Activated CD4-positive, alpha-beta T cell treated with anti-CD3 and anti-CD28 coated beads, Interleukin-2, amount 10 ng/mL, durations not matched to agents 24 days and 14 days (primary cell): ENCODE measurements at regions not wholly inside any gene's neighbourhood (a gene's known extent, or its start where the extent isn't known, plus 50 kb on each side); places are given as distances from the start of the nearest gene placed in this dataset.
"Not testable (repeated sequence)": the region's sequence is repeated elsewhere in the genome, so short reads cannot be mapped to it uniquely, and the experiment has no call there.

ENCODE experiments used
- DNase-seq: peaks from one replicate; pipeline ENCODE4 v3.0.0; 2022
- H3K27ac Mint-ChIP-seq: one replicate; pipeline ENCODE4 v1.8.0; 2022; ENCODE audit warnings: mild to moderate bottlenecking, mixed read lengths
- H3K27me3 Mint-ChIP-seq: one replicate; pipeline ENCODE4 v1.8.0; 2022; ENCODE audit warnings: mixed read lengths
- H3K36me3 Mint-ChIP-seq: one replicate; pipeline ENCODE4 v1.8.0; 2022; ENCODE audit warnings: low read depth, mild to moderate bottlenecking, mixed read lengths
- H3K4me1 Mint-ChIP-seq: one replicate; pipeline ENCODE4 v1.8.0; 2021; ENCODE audit warnings: mixed read lengths
- H3K4me3 Mint-ChIP-seq: one replicate; pipeline ENCODE4 v1.8.0; 2022; ENCODE audit warnings: mild to moderate bottlenecking, moderate library complexity, mixed read lengths
- H3K9me3 Mint-ChIP-seq: one replicate; pipeline ENCODE4 v1.8.0; 2021; ENCODE audit warnings: mixed read lengths
- intact Hi-C: fragments of 100-400 bp; cut with micrococcal nuclease; formaldehyde crosslinking; loops from one replicate; pipeline ENCODE4 v1.15.1; 2023

DNA sequence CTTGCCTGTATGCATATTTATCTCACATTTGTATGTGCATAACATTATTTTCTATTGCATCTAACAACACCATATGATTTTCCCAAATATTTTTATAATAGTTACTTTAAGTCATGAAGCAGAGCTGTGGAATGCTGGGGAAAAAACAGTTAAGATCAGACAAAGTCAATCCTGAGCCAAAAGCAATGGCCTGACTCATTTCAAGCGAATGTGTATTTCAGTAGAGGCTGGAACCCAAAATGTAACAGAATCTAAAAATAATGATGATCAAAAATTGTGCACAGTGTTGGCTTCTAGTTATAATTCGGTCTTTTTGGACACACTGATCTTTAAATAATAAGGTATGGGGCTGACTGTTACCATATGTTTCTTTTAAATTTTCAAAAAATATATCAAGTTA, 516.2 kb upstream of the ADGRL3 start:
- H3K36me3 Mint-ChIP-seq = no peaks in the 10 kb centered on the region
- no peaks in the 10 kb centered on the region for H3K4me1 Mint-ChIP-seq
- intact Hi-C loops = no loop called here
- no peaks in the 10 kb centered on the region for H3K9me3 Mint-ChIP-seq
- no peaks in the 10 kb centered on the region for H3K27me3 Mint-ChIP-seq
- H3K4me3 Mint-ChIP-seq = no peak overlapping the region
- no peak for DNase-seq
- no peak overlapping the region for H3K27ac Mint-ChIP-seq

DNA sequence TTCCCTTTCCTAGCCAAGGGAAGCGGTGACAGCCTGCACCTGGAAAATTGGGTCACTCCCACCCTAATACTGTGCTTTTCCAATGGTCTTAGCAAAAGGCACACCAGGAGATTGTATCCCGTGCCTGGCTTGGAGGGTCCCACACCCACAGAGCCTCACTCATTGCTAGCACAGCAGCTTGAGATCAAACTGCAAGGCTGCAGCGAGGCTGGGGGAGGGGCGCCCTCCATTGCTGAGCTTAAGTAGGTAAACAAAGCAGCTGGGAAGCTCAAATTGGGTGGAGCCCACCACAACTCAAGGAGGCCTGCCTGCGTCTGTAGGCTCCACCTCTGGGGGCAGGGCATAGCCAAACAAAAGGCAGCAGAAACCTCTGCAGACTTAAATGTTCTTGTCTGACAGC, 504.1 kb upstream of the ADGRL3 start:
- intact Hi-C loops, H3K36me3 Mint-ChIP-seq, H3K4me3 Mint-ChIP-seq, H3K27me3 Mint-ChIP-seq, H3K4me1 Mint-ChIP-seq, DNase-seq, H3K27ac Mint-ChIP-seq: not testable (repeated sequence)
- peaks cover 18% of the 10 kb centered on the region for H3K9me3 Mint-ChIP-seq

DNA sequence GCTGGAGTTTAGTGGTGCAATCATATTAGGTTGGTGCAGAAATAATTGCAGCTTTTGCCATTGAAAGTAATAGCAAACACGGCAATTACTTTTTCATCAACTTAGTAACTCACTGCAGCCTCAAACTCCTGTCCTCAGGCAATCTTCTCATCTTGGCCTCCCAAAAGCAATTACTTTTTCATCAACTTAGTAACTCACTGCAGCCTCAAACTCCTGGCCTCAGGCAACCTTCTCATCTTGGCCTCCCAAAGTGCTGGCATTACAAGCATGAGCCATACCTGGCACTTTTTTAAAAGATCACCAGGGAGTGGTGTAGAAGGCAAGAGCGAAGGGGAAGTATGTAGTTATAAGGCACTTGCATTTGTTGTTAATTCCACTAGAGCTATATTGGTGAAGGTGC, 491.1 kb upstream of the ADGRL3 start:
- no peak overlapping the region for H3K27ac Mint-ChIP-seq
- no peaks in the 10 kb centered on the region for H3K4me1 Mint-ChIP-seq
- peaks cover 6% of the 10 kb centered on the region for H3K9me3 Mint-ChIP-seq
- no peaks in the 10 kb centered on the region for H3K36me3 Mint-ChIP-seq
- no peak overlapping the region for H3K4me3 Mint-ChIP-seq
- intact Hi-C loops = no loop called here
- no peaks in the 10 kb centered on the region for H3K27me3 Mint-ChIP-seq
- no peak for DNase-seq

DNA sequence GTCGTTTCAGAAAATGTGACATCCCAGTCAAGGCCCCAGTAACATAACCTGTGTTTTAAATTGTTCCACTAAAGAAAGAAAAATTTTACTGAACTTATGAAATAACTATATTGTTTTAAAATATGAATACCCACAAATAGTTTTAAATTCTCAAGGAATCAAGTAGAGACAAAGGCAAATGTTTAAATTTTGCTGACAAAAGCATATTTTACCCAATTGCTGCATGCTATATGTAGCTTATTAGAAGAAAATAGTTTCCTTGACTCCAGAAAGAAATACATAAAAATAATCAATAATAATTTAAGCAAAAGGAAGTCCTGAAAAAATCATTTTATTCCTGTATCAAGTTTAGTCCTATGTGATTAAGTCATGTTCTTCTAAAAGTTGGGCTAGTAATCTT, 481.3 kb upstream of the ADGRL3 start:
- no peak for DNase-seq
- H3K9me3 Mint-ChIP-seq = no peaks in the 10 kb centered on the region
- no peak overlapping the region for H3K4me3 Mint-ChIP-seq
- H3K4me1 Mint-ChIP-seq = no peaks in the 10 kb centered on the region
- H3K36me3 Mint-ChIP-seq = no peaks in the 10 kb centered on the region
- intact Hi-C loops = no loop called here
- H3K27ac Mint-ChIP-seq = no peak overlapping the region
- H3K27me3 Mint-ChIP-seq = no peaks in the 10 kb centered on the region

DNA sequence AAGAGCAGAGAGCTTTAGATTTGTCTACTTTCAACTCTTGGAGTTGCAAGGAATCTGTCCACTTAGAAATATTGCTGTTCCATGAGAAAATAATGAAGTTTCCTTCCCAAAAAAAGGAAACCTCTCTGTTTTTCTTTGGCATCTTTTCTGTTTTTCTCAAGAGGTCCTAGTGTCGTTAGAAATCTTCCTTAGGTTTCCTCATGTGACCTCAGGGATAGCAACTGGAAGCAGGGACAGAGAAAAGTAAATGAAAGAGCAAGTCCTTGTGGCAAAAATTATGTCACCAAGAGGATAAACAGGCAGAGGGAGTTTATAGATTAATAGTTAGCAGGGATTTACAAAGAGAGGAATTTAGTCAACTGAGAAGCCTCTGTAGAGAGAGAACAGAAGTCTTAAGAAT, 478.4 kb upstream of the ADGRL3 start:
- intact Hi-C loops = no loop called here
- Mint-ChIP-seq H3K27ac (no peak overlapping the region), H3K36me3 (no peaks in the 10 kb centered on the region), H3K4me3 (no peak overlapping the region), H3K9me3 (peaks cover 7% of the 10 kb centered on the region), H3K4me1 (no peaks in the 10 kb centered on the region), H3K27me3 (no peaks in the 10 kb centered on the region)
- no peak for DNase-seq

DNA sequence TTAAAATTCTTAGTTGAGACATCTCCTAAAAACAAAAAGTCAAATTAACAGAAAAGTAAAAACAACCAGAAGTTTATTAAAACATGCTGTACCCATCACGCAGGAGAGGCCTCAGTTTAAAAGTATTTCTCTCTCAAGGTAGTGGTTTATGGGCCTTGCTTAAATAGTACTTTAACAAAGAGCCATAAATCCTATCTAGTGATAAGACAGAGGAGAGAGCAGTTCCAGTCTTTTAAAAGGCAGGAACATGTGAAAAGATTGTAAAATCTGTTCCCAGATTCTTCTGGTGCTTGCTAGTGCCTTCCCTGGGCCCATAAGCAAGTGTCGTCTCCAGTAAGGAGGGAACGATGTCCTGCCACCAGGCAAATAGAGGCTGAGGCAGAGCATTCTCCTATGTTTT, 476.3 kb upstream of the ADGRL3 start:
- no peaks in the 10 kb centered on the region for H3K27me3 Mint-ChIP-seq
- no peaks in the 10 kb centered on the region for H3K36me3 Mint-ChIP-seq
- no peaks in the 10 kb centered on the region for H3K4me1 Mint-ChIP-seq
- peaks cover 7% of the 10 kb centered on the region for H3K9me3 Mint-ChIP-seq
- H3K27ac Mint-ChIP-seq = no peak overlapping the region
- H3K4me3 Mint-ChIP-seq = no peak overlapping the region
- intact Hi-C loops = no loop called here
- DNase-seq = no peak

DNA sequence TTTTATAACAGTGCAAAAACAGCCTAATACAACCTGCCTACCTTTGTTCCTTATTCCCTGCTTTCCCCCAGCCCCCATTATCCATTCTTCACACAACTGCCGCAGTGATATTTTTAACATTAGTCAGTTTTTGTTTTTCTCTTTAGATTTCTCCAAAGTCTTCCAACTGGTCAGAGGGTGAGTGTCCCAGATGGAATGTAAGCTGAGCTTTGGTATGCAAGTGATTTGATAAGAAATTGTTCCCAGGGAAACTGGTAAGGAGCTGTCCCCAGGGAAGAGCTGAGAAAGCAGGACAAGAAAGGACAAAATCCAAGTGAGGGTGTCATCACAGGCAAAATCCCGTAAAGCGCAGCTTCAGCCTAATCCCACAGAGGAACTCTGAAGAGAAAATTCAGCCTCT, 475.5 kb upstream of the ADGRL3 start:
- H3K4me1 Mint-ChIP-seq = no peaks in the 10 kb centered on the region
- intact Hi-C loops = no loop called here
- no peak overlapping the region for H3K27ac Mint-ChIP-seq
- H3K9me3 Mint-ChIP-seq = peaks cover 7% of the 10 kb centered on the region
- H3K36me3 Mint-ChIP-seq = no peaks in the 10 kb centered on the region
- H3K4me3 Mint-ChIP-seq = no peak overlapping the region
- no peak for DNase-seq
- H3K27me3 Mint-ChIP-seq = no peaks in the 10 kb centered on the region

DNA sequence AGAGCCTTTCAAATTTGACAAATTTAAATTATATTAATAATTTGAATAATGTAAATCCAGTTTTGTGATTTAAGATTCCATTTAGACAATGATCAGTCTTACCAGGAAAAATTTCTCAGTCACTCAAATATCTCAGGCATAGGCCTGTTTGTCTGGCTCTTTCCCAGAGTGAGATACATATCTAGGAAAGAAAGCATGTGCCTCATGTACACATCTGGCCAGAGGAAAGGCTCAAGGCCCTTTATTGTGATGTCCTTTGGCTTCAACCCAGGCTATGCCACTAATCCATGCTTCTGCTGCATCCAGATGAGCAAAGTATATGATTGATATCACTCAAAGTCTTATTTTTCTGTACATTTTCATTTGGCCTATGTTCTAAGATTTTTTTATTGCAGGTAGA, 473.3 kb upstream of the ADGRL3 start:
- DNase-seq = no peak
- peaks cover 7% of the 10 kb centered on the region for H3K9me3 Mint-ChIP-seq
- H3K4me1 Mint-ChIP-seq = no peaks in the 10 kb centered on the region
- H3K27ac Mint-ChIP-seq = no peak overlapping the region
- H3K36me3 Mint-ChIP-seq = no peaks in the 10 kb centered on the region
- no peaks in the 10 kb centered on the region for H3K27me3 Mint-ChIP-seq
- H3K4me3 Mint-ChIP-seq = no peak overlapping the region
- intact Hi-C loops = no loop called here

DNA sequence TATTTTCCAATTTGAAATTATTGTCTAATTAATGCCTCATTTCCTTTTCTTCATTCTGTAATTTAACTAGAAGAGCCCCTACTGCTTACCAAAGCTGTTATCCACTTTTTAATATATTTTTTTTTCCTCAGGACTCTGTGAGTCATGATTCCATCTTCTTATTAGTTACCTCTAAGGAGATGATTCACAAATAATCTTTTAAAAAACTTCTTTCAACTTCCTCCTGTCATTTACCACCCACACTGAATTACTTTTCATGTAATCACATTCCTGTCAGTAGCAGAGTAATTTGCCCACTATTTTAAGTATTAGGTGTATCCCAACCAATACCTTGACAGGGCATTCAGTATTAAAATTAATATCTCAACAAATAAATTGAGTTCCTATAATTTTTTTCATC, 470.9 kb upstream of the ADGRL3 start:
- H3K27ac Mint-ChIP-seq = no peak overlapping the region
- no peak overlapping the region for H3K4me3 Mint-ChIP-seq
- H3K27me3 Mint-ChIP-seq = no peaks in the 10 kb centered on the region
- intact Hi-C loops = no loop called here
- H3K36me3 Mint-ChIP-seq = no peaks in the 10 kb centered on the region
- no peak for DNase-seq
- H3K9me3 Mint-ChIP-seq = peaks cover 7% of the 10 kb centered on the region
- H3K4me1 Mint-ChIP-seq = no peaks in the 10 kb centered on the region

DNA sequence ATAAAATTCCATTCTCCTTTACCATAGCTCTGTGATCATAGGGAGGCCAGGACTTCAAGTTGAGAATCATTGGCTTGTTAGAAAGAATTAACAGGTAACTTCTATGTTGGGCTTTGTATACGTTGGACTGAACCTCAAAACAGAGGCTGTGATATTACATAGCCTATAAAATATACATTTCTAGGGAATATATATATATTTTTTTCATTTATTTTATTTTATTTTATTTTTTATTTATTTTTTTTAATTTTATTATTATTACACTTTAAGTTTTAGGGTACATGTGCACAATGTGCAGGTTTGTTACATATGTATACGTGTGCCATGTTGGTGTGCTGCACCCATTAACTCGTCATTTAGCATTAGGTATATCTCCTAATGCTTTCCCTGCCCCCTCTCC, 470.4 kb upstream of the ADGRL3 start:
- H3K4me1 Mint-ChIP-seq, H3K27ac Mint-ChIP-seq, H3K4me3 Mint-ChIP-seq, H3K27me3 Mint-ChIP-seq, H3K36me3 Mint-ChIP-seq, intact Hi-C loops, DNase-seq: not testable (repeated sequence)
- peaks cover 11% of the 10 kb centered on the region for H3K9me3 Mint-ChIP-seq

DNA sequence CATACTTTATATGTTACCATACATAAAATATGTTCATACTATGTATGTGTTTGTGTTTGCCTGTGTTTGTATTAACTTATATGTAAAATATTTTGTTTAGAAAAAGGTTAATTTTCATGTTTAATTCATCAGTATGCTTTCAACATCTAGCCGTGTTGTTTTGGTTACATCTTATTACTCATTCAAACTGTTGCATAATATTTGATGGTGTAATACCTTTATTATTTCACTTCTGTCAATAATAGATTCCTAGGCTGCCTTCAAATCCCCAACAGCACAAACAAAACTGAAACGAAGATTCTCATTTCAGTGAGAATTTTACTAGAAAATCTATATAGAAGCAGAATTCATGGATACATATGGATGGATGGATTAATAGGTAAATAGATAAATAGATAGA, 462.3 kb upstream of the ADGRL3 start:
- no peak for DNase-seq
- H3K27me3 Mint-ChIP-seq = no peaks in the 10 kb centered on the region
- H3K27ac Mint-ChIP-seq = no peak overlapping the region
- peaks cover 12% of the 10 kb centered on the region for H3K9me3 Mint-ChIP-seq
- no peaks in the 10 kb centered on the region for H3K36me3 Mint-ChIP-seq
- intact Hi-C loops = no loop called here
- no peak overlapping the region for H3K4me3 Mint-ChIP-seq
- H3K4me1 Mint-ChIP-seq = no peaks in the 10 kb centered on the region

DNA sequence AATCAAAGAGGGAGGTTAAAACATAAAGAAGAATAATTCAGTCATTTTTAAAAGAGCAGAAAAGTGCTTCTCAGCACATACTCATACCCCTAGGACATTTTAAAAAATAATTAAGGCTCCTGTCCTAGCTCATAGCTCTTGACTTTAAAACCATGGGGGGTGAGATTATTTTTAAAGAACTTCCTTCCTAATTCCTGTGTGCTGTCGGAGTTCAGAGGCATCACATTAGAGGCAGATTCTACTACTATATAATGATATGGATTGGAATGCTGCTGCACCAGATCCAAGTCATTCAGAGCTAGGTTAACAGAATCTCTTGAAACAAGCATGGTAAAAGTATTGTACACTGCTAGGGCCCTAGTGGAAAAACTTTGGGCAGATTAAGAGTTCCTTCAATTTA, 456.5 kb upstream of the ADGRL3 start:
- Mint-ChIP-seq H3K27ac (no peak overlapping the region), H3K4me1 (no peaks in the 10 kb centered on the region), H3K9me3 (peaks cover 3% of the 10 kb centered on the region), H3K36me3 (no peaks in the 10 kb centered on the region), H3K27me3 (no peaks in the 10 kb centered on the region), H3K4me3 (no peak overlapping the region)
- DNase-seq = no peak
- intact Hi-C loops = no loop called here

DNA sequence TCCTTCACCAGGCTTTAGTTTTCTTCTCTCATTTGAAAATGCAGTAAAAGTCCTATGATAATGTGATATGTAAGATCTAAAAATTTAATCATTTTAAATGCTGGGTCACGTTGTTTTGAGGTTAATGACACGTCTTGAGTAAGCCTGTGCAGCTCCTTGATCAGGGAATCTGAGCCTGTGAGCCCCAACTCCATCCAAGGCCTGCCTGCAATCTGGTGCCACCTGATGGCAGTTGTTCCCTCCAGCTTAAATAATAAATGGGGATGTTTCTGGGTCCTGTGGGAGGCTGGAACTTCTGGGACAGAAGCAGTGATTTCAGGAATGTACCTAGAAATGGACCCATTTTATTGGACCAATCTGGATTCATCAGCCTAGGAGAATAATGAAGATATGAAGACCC, 455.4 kb upstream of the ADGRL3 start:
- Mint-ChIP-seq H3K9me3 (peaks cover 3% of the 10 kb centered on the region), H3K27ac (no peak overlapping the region), H3K27me3 (no peaks in the 10 kb centered on the region), H3K36me3 (no peaks in the 10 kb centered on the region), H3K4me1 (no peaks in the 10 kb centered on the region), H3K4me3 (no peak overlapping the region)
- intact Hi-C loops = no loop called here
- no peak for DNase-seq

DNA sequence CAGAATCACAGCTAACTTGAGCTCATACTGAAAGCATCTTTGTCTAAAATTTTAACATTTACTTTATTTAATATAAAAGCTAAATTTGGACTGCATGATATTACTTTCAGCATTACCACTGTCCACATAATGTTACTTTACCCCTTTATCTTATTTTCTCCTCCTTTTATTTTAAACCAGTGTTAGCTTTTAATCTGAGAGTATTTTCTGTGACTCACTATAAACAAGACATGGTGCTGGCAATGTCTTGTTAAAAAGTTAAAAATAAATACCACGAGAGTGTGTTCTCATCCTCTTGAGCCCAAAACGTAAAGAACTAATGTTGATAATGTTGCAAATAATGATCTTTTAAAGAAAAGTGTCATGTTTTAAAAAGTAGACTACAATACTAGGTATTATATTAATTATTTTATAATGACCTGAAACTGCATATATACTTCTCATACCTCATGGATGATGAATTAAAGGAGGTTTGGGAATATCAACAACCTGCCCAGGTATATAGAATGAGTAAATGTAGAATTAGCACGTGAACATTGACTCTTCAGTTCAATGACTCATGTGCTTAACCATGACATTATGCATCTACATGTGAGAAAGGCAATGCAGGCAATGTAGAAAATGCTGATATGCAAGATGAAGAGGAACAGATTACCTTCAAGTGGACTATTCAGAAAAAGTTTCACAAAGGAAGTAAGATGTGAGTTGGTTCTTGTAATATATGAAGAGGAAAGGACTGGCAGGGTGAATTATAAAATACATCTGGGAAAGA, 454.1 kb upstream of the ADGRL3 start:
- H3K4me1 Mint-ChIP-seq = no peaks in the 10 kb centered on the region
- no peak overlapping the region for H3K4me3 Mint-ChIP-seq
- no peak overlapping the region for H3K27ac Mint-ChIP-seq
- no peaks in the 10 kb centered on the region for H3K27me3 Mint-ChIP-seq
- no peaks in the 10 kb centered on the region for H3K36me3 Mint-ChIP-seq
- peaks cover 3% of the 10 kb centered on the region for H3K9me3 Mint-ChIP-seq
- intact Hi-C loops = no loop called here
- no peak for DNase-seq

DNA sequence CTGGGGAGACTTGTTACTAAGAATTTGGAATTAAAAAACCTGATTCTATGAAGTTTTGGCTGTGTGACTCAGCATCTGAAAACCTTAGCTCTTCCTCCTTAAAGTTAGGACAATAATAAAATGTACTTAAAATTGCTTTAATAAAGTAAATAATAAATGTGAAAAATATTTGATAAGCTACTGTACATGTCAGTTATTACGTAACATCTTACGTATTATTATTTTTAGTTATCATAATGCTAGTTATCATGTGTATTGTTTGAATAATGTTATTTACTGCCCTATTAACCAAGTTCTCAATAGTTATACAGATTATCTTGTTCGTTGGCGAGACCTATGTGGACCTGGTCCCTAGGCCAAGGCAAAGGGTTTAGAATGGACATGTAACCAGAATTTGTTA, 449.2 kb upstream of the ADGRL3 start:
- H3K27me3 Mint-ChIP-seq = no peaks in the 10 kb centered on the region
- intact Hi-C loops = no loop called here
- no peak overlapping the region for H3K4me3 Mint-ChIP-seq
- no peaks in the 10 kb centered on the region for H3K4me1 Mint-ChIP-seq
- H3K36me3 Mint-ChIP-seq = no peaks in the 10 kb centered on the region
- no peaks in the 10 kb centered on the region for H3K9me3 Mint-ChIP-seq
- DNase-seq = no peak
- no peak overlapping the region for H3K27ac Mint-ChIP-seq
